GM18867 (cell line): ENCODE measurements at regions not wholly inside any gene's neighbourhood (a gene's known extent, or its start where the extent isn't known, plus 50 kb on each side); places are given as distances from the start of the nearest gene placed in this dataset.
A peak's percentile ranks its signal among the peaks of the same experiment; 100 is the strongest.
"Not testable (repeated sequence)": the region's sequence is repeated elsewhere in the genome, so short reads cannot be mapped to it uniquely, and the experiment has no call there.

Experiments
- ATAC-seq: cut with Tn5 transposase; IDR thresholded peaks from one replicate; pipeline ENCODE4 v1.9.1; 2021; ENCODE audit warnings: mild to moderate bottlenecking, moderate library complexity; ENCODE audit not compliant: unreplicated experiment

DNA sequence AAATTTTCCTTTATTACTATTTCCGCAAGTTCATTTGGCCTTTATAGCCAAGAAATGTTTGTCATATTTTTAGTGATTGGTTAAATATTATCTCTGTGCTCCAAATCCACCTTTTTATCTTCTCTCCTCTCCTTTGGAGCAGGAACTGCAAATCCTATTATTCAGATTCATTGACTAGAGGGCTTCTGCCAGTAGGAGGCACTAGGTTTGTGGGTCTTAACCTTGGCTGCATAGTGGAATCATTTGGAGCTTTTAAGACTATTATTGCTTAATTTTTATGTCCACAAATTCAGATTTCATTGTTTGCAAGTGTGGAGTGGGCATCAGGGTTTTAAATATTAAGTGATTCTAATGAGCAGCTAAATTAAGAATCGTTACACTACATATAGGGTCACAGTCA lies 75.3 kb upstream of the SYT10 start:
- ATAC-seq, result no peak

DNA sequence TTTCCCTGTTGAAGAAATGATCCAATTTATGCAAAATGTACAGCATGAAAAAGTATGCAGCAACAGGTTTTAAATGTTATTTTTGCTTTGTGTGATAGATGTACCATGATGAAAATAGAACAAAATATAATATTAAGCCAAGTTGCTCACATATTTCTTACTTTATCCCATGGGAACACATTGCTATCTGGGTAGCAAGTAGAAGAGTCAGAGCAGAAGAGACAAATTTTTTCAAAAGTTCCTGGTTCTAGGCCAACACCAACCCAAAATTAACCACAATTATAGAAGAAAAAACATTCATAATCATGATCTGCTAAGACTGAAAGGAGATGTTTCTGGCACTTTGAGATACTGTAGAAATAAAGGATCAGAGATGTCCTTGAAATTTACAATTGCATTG lies 79.9 kb upstream of the SYT10 start:
- no peak for ATAC-seq

DNA sequence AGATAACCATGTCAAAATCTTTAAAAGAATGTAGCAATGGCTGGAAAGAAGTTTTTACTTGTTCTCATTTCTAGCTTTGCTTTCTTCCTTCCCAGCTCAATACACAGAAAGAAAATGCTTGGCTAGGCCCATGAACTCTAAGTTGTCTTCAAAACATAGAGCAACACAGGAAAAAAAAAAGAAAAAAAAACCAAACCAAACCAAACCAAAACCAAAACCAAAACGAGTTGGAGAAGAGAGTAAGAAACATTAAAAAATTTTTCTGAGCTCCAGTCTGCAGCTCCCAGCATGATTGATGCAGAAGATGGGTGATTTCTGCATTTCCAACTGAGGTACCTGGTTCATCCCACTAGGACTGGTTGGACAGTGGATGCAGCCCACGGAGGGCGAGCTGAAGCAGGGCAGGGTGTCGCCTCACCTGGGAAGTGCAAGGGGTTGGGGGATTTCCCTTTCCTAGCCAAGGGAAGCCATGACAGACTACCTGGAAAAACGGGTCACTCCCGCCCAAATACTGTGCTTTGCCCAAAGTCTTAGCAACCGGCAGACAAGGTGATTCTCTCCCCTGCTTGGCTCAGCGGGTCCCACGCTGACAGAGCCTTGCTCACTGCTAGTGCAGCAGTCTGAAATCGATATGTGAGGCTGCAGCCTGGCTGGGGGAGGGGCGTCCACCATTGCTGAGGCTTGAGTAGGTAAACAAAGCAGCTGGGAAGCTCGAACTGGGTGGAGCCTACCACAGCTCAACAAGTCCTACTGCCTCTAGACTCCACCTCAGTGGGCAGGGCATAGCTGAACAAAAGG lies 81.1 kb upstream of the SYT10 start:
- ATAC-seq, result peak; percentile 64

DNA sequence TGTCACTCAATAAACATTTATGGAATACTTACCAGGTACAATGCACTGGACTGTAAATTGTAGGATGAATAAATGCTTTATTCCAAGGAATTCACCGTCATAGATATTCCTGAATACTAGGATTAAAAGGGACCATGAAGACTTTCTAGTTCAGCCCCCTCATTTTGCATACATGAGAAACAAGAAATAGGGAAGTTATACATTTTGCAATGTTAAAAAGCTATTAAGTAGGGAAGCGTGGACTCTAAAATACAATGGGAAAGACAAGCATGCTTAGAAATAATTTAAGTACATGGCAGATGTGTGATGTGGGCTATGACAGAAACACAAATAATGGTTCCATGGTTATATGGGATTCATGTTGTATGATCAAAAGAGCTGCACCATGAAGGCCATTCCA lies 89.4 kb upstream of the SYT10 start:
- ATAC-seq, result no peak

DNA sequence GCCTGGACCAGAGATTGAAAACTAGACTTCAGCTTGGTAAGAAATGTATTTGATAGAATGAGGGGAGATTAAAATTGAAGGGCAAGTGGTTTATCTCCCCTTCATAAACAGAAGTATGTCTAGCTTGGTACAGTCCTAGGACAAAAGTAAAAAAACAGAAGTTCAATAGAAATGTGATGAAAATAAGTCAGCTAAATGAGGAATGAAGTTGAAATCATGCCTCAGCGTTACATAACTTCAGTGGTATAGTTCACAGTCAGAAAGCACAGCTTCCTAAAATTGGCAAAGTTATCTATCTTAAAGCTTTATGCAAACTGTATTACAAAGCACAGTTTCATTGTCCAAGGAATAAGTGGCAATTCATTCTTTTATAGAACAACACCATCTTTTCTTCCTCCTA lies 90.2 kb upstream of the SYT10 start:
- ATAC-seq, result no peak

- no peak for ATAC-seq
Observed at GRCh38 chr12:33531261-33531660, 91.6 kb upstream of the SYT10 start.

GRCh38 chr12:33533527-33533926 lies 93.9 kb upstream of the SYT10 start:
- no peak for ATAC-seq

GRCh38 chr12:33536431-33536830 lies 96.8 kb upstream of the SYT10 start:
- no peak for ATAC-seq

GRCh38 chr12:33546004-33546403 lies 106.4 kb upstream of the SYT10 start:
- ATAC-seq, result no peak

- ATAC-seq, result no peak
Observed at GRCh38 chr12:33547084-33547483, 107.5 kb upstream of the SYT10 start.

- not testable (repeated sequence) for ATAC-seq
Observed at GRCh38 chr12:33550214-33550613, 110.6 kb upstream of the SYT10 start.

DNA sequence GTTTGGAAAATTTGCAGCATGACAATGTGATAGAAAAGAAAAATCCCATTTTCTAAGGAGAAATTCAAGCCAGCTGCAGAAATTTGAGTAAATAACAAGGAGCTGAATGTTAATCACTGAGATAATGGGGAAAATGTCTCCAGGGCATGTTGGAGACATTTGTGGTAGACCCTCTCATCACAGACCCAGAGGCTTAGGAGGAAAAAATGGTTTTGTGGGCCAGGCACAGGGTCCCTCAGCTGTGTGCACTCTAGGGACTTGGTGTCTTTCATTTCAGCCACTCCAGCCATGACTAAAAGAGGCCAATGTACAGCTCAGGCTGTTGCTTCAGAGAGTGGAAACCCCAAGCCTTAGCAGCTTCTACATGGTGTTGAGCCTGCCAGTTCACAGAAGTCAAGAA lies 111.4 kb upstream of the SYT10 start:
- ATAC-seq, result no peak

GRCh38 chr12:33555128-33555527 lies 115.5 kb upstream of the SYT10 start:
- no peak for ATAC-seq

- no peak for ATAC-seq
Observed at GRCh38 chr12:33560653-33561208, 121.1 kb upstream of the SYT10 start.

DNA sequence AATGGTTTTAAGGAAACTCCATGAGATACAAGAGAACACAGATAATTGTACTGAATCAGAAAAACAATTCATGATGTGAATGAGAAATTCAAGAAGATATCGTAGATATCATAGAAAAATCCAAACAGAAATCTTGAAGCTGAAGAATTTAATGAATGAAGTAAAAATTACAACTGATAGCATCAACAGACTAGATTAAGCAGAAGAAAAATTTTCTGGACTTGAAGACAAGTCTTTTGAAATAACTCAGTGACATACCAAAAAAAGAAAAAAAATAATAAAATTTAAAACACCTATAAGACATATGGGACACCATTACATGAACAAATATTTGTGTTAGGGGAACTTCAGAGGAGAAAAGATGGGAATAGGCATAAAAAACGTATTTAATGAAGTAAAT lies 122.8 kb upstream of the SYT10 start:
- no peak for ATAC-seq

GRCh38 chr12:33566403-33566802 lies 126.8 kb upstream of the SYT10 start:
- ATAC-seq, result no peak

- no peak for ATAC-seq
Observed at GRCh38 chr12:33575346-33575745, 135.7 kb upstream of the SYT10 start.

- no peak for ATAC-seq
Observed at GRCh38 chr12:33581613-33582122, 142.0 kb upstream of the SYT10 start.

GRCh38 chr12:33586576-33586975 lies 147.0 kb upstream of the SYT10 start:
- ATAC-seq, result no peak

- ATAC-seq, result no peak
Observed at GRCh38 chr12:33587354-33587753, 147.7 kb upstream of the SYT10 start.

GRCh38 chr12:33587784-33588712 lies 148.4 kb upstream of the SYT10 start:
- ATAC-seq, result peak; percentile 97
